IPS DF 19.7 (cell line): ENCODE measurements at regions not wholly inside any gene's neighbourhood (a gene's known extent, or its start where the extent isn't known, plus 50 kb on each side); places are given as distances from the start of the nearest gene placed in this dataset.

ENCODE experiments used
- DNase-seq: peaks from one replicate; pipeline ENCODE4 v3.0.0-alpha.2; 2013; ENCODE audit warnings: low read depth, low spot score

GRCh38 chr10:25113191-25114035 lies 61.4 kb upstream of the GPR158 start:
- peak; percentile 52 for DNase-seq

- DNase-seq, result no peak
These were observed 60.8 kb upstream of the GPR158 start for GRCh38 chr10:25114036-25114411.

- DNase-seq, result no peak
These were observed 57.0 kb upstream of the GPR158 start for GRCh38 chr10:25117757-25118156.

DNA sequence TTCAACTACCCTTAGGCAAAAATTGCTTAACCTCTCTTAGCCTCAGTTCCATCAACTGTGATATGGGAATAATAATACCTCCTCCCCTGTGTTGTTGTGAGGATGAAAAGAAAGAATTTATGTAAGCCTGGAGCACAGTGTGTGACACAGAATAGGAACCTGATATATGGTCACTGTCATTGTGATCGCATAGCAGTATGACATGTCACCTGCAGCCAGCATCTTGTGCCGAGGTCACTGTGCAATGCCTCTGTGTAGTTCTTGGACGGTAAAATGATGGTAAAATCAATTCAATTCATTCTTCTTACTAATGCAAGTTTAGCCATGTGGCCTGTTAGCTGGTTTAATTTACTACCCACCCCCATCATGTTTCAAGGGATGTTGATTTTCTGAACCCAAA lies 54.6 kb upstream of the GPR158 start:
- no peak for DNase-seq
